H1 (cell line): ENCODE measurements at regions not wholly inside any gene's neighbourhood (a gene's known extent, or its start where the extent isn't known, plus 50 kb on each side); places are given as distances from the start of the nearest gene placed in this dataset.

Experiments used
- CHD7 ChIP-seq: fragments of 300-600 bp; sonication (generic); IDR thresholded peaks from 2 replicates; pipeline ENCODE4 v1.7.1; 2012; ENCODE audit warnings: low read length, moderate library complexity, mild to moderate bottlenecking, inconsistent platforms; ENCODE audit not compliant: insufficient replicate concordance
- NRF1 ChIP-seq: IDR thresholded peaks from 2 replicates; pipeline ENCODE4 v1.6.1; 2011; ENCODE audit warnings: mild to moderate bottlenecking, low read depth, low read length, improper control_type of control experiment

- TF ChIP-seq CHD7: no peak
- no peak for TF ChIP-seq NRF1
- TF ChIP-seq, all 59 proteins: peak for 0
Observed at GRCh38 chr1:209420276-209420675, 163.2 kb upstream of the CAMK1G start (continued).
